H1 (cell line): ENCODE measurements at regions not wholly inside any gene's neighbourhood (a gene's known extent, or its start where the extent isn't known, plus 50 kb on each side); places are given as distances from the start of the nearest gene placed in this dataset.

Experiments
- CTCF ChIA-PET: fragments of 300-600 bp; sonication (Branson Sonifier 250); formaldehyde crosslinking; loops from one replicate; lab custom pipeline; 2021; ENCODE audit not compliant: partially characterized antibody; lab: Charles Lee
- POLR2A ChIA-PET: fragments of 300-600 bp; sonication (Branson Sonifier 250); formaldehyde crosslinking; loops from one replicate; lab custom pipeline; 2021; ENCODE audit warnings: inconsistent platforms; ENCODE audit not compliant: partially characterized antibody; lab: Charles Lee
- DNase-seq, 2 experiments: peaks; one replicate each; pipeline versions ENCODE4 v3.0.0 to v3.0.0-alpha.2; 2010 to 2022; ENCODE audit warnings: low spot score in 2 of 2, low read depth in 1 of 2, mixed read lengths in 1 of 2
- FAIRE-seq: peaks from 2 replicates; lab custom pipeline; 2011; peaks lifted over from hg19 to GRCh38; lab: Jason Lieb, UNC
- H2AFZ ChIP-seq: 2 replicates; pipeline ENCODE4 v1.8.1; 2012; ENCODE audit warnings: low read length, inconsistent platforms
- H2AK5ac ChIP-seq: 2 replicates; pipeline ENCODE4 v1.6.1; 2013; ENCODE audit warnings: low read depth, low read length
- H2BK120ac ChIP-seq: replicated peaks from 2 replicates; pipeline ENCODE3; 2013; ENCODE audit warnings: low read depth, low read length, inconsistent platforms
- H2BK12ac ChIP-seq: 2 replicates; pipeline ENCODE4 v1.6.1; 2013; ENCODE audit warnings: low read depth, low read length
- H2BK15ac ChIP-seq: 2 replicates; pipeline ENCODE4 v1.6.1; 2013; ENCODE audit warnings: low read length
- H2BK20ac ChIP-seq: 2 replicates; pipeline ENCODE4 v1.6.1; 2013; ENCODE audit warnings: low read length
- H2BK5ac ChIP-seq: 2 replicates; pipeline ENCODE4 v1.6.1; 2013; ENCODE audit warnings: low read depth, low read length
- H3K14ac ChIP-seq: 2 replicates; pipeline ENCODE4 v1.6.1; 2013; ENCODE audit warnings: inconsistent platforms; ENCODE audit not compliant: insufficient read length
- H3K18ac ChIP-seq: 2 replicates; pipeline ENCODE4 v1.6.1; 2013; ENCODE audit warnings: low read length; ENCODE audit errors: extremely low read depth
- H3K23ac ChIP-seq: 2 replicates; pipeline ENCODE4 v1.6.1; 2013; ENCODE audit warnings: inconsistent platforms; ENCODE audit not compliant: insufficient read length
- H3K23me2 ChIP-seq: 2 replicates; pipeline ENCODE4 v1.6.1; 2013; ENCODE audit warnings: low read depth, low read length
- H3K27ac ChIP-seq: 2 replicates; pipeline ENCODE4 v1.6.1; 2011; ENCODE audit warnings: low read depth, low read length, inconsistent platforms
- H3K27me3 ChIP-seq, 4 experiments: replicated peaks in 1 of 4; 1 replicate in 1 of 4; 2 replicates in 3 of 4; pipeline versions ENCODE4 v1.6.1 to v1.8.1; 2011 to 2013; ENCODE audit warnings: low read length in 3 of 4, mild to moderate bottlenecking in 3 of 4, inconsistent platforms in 2 of 4, mixed read lengths in 2 of 4, moderate library complexity in 1 of 4; ENCODE audit not compliant: control insufficient read depth in 3 of 4, insufficient read depth in 3 of 4; ENCODE audit errors: extremely low read depth in 1 of 4
- H3K36me3 ChIP-seq, 4 experiments: 2 replicates each; pipeline versions ENCODE4 v1.6.1 to v1.8.1; 2011 to 2013; ENCODE audit warnings: mild to moderate bottlenecking in 4 of 4, low read length in 3 of 4, moderate library complexity in 2 of 4, control low read depth in 1 of 4, inconsistent platforms in 1 of 4; ENCODE audit not compliant: insufficient read depth in 4 of 4, control insufficient read depth in 2 of 4
- H3K4ac ChIP-seq: replicated peaks from 2 replicates; pipeline ENCODE3; 2013; ENCODE audit warnings: low read length, low read depth, mixed read lengths, inconsistent platforms; ENCODE audit not compliant: insufficient read length
- H3K4me1 ChIP-seq, 4 experiments: replicated peaks in 1 of 4; 1 replicate in 1 of 4; 2 replicates in 3 of 4; pipeline versions ENCODE4 v1.6.1 to v1.8.1; 2011 to 2013; ENCODE audit warnings: low read length in 3 of 4, inconsistent platforms in 2 of 4, mixed read lengths in 1 of 4; ENCODE audit not compliant: insufficient read depth in 4 of 4, control insufficient read depth in 3 of 4
- H3K4me2 ChIP-seq, 2 experiments: 2 replicates each; pipeline versions ENCODE4 v1.6.1 to v1.8.1; 2011 to 2013; ENCODE audit warnings: low read depth in 2 of 2, low read length in 2 of 2, control low read depth in 1 of 2, inconsistent platforms in 1 of 2, mild to moderate bottlenecking in 1 of 2; ENCODE audit not compliant: insufficient read depth in 1 of 2
- H3K4me3 ChIP-seq, 4 experiments: fragments of 200-600, 300-600 bp in 1 of 4; sonication (generic), shearing (Covaris generic), sonication (Bioruptor Twin) in 1 of 4; 2 replicates each; pipeline versions ENCODE4 v1.5.1 to v1.8.1; 2011 to 2016; ENCODE audit warnings: low read length in 4 of 4, low read depth in 3 of 4, control low read depth in 2 of 4, inconsistent platforms in 2 of 4, mild to moderate bottlenecking in 2 of 4, mixed read lengths in 1 of 4, moderate library complexity in 1 of 4; ENCODE audit not compliant: insufficient read depth in 2 of 4; ENCODE audit errors: extremely low read depth in 1 of 4
- H3K56ac ChIP-seq: replicated peaks from 2 replicates; pipeline ENCODE3; 2013; ENCODE audit warnings: low read depth, mild to moderate bottlenecking, mixed read lengths, low read length, inconsistent platforms; ENCODE audit not compliant: insufficient read length
- H3K79me1 ChIP-seq: 2 replicates; pipeline ENCODE4 v1.6.1; 2013; ENCODE audit warnings: low read depth, low read length, control low read depth
- H3K79me2 ChIP-seq, 2 experiments: 2 replicates each; pipeline versions ENCODE4 v1.6.1 to v1.8.1; 2012 to 2013; ENCODE audit warnings: low read length in 2 of 2, mild to moderate bottlenecking in 2 of 2, inconsistent platforms in 1 of 2; ENCODE audit not compliant: insufficient read depth in 2 of 2, control insufficient read depth in 1 of 2
- H3K9ac ChIP-seq, 4 experiments: replicated peaks in 1 of 4; 1 replicate in 1 of 4; 2 replicates in 3 of 4; pipeline versions ENCODE4 v1.6.1 to v1.8.1; 2011 to 2013; ENCODE audit warnings: low read depth in 3 of 4, low read length in 3 of 4, control low read depth in 2 of 4, mild to moderate bottlenecking in 2 of 4, moderate library complexity in 2 of 4, inconsistent platforms in 1 of 4; ENCODE audit errors: extremely low read depth in 1 of 4
- H3K9me3 ChIP-seq, 2 experiments: 2 replicates each; pipeline versions ENCODE4 v1.6.1 to v1.8.1; 2012 to 2013; ENCODE audit warnings: mild to moderate bottlenecking in 2 of 2, moderate library complexity in 2 of 2, control low read depth in 1 of 2, inconsistent platforms in 1 of 2, low read depth in 1 of 2, low read length in 1 of 2, mixed read lengths in 1 of 2; ENCODE audit not compliant: insufficient read depth in 2 of 2
- H4K20me1 ChIP-seq, 2 experiments: replicated peaks in 1 of 2; 2 replicates each; pipeline versions ENCODE3 to v1.8.1; 2011 to 2013; ENCODE audit warnings: inconsistent platforms in 2 of 2, low read length in 2 of 2, mild to moderate bottlenecking in 1 of 2; ENCODE audit not compliant: insufficient read depth in 2 of 2, control insufficient read depth in 1 of 2
- H4K5ac ChIP-seq: 2 replicates; pipeline ENCODE4 v1.6.1; 2013; ENCODE audit warnings: low read length, low read depth, mixed read lengths, inconsistent platforms; ENCODE audit not compliant: insufficient read length
- H4K8ac ChIP-seq: 2 replicates; pipeline ENCODE4 v1.8.0; 2013; ENCODE audit warnings: mild to moderate bottlenecking, moderate library complexity, low read length, inconsistent platforms; ENCODE audit not compliant: insufficient read depth; ENCODE audit errors: extremely low read depth
- H4K91ac ChIP-seq: replicated peaks from 2 replicates; pipeline ENCODE3; 2013; ENCODE audit warnings: low read length, mixed read lengths, inconsistent platforms; ENCODE audit not compliant: insufficient read length
- RFX5 ChIP-seq: IDR thresholded peaks from 2 replicates; pipeline ENCODE4 v1.6.1; 2011; ENCODE audit warnings: low read depth, low read length, improper control_type of control experiment, borderline replicate concordance
- RNF2 ChIP-seq: fragments of 200-900, 300-1000 bp; sonication (generic); IDR thresholded peaks from 2 replicates; pipeline ENCODE4 v1.7.1; 2016; ENCODE audit warnings: borderline replicate concordance, low read depth, mild to moderate bottlenecking, antibody characterized with exemption, low read length; ENCODE audit not compliant: poor library complexity, severe bottlenecking; ENCODE audit errors: missing control alignments
- TEAD4 ChIP-seq: IDR thresholded peaks from 2 replicates; pipeline ENCODE4 v1.6.1; 2012; ENCODE audit warnings: low read depth, low read length, inconsistent platforms, mixed read lengths
- WGBS, 2 experiments: shearing (Covaris generic) in 1 of 2; methylation state at CpG; one replicate each; pipeline versions ENCODE4 v1.1.6 to v1.1.7; 2013 to 2015; ENCODE audit warnings: low lambda C conversion rate in 2 of 2, mixed read lengths in 2 of 2, inconsistent platforms in 1 of 2, low coverage in 1 of 2, missing lambda C conversion rate in 1 of 2; ENCODE audit not compliant: insufficient replicate concordance in 2 of 2, insufficient coverage in 1 of 2, insufficient read length in 1 of 2; ENCODE audit errors: extremely low coverage in 1 of 2, missing lambda C conversion rate in 1 of 2; 5-methylcytosine and 5-hydroxymethylcytosine counted together
- TF ChIP-seq, protein P1 (sequence below): IDR thresholded peaks from 2 replicates; pipeline ENCODE4 v1.6.1; 2012; ENCODE audit warnings: inconsistent platforms

DNA sequence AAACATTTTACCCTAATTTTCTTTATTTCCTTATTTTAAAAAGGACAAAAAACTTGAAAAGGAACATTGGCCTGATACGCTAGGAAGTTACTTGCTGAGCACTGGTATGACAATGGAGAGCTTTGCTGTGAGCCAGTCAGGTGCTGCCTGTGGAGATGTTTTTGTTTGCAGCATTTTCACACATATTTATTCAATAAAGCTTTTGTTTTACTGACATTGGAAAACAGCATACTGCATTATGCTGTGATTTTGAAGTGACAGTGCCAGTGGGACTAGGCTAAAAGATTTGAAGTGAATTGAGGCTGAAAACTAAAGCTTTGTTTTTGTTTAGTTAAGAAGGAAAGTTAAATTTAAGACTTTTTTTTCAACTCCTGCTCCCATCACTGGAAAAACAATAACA, 470.7 kb upstream of the ZEB2 start:
- Histone ChIP-seq H3K36me3 (peaks cover 0 to 4% (median 0%) of the 10 kb centered on the region in 4 experiments; a peak in 3 of 8 replicates), H3K23me2 (no peaks in the 10 kb centered on the region), H4K8ac (no peak overlapping the region), H4K5ac (no peak overlapping the region), H2BK15ac (no peak overlapping the region), H2BK20ac (no peak overlapping the region), H3K18ac (no peak overlapping the region), H3K14ac (no peak overlapping the region), H3K79me2 (no peaks in the 10 kb centered on the region), H3K4me3 (peak overlapping the region in 1 of 4 experiments; percentile 5; a peak in 1 of 8 replicates), H4K91ac (no peak overlapping the region), H3K4ac (no peak overlapping the region), H3K23ac (no peak overlapping the region), H3K9ac (no peak overlapping the region), H3K4me1 (peaks cover 0 to 6% (median 0%) of the 10 kb centered on the region in 4 experiments; a peak in 1 of 7 replicates), H3K4me2 (no peak overlapping the region; a peak in 1 of 4 replicates), H3K56ac (no peak overlapping the region), H3K27ac (no peak overlapping the region), H3K27me3 (no peaks in the 10 kb centered on the region), H2AFZ (no peak overlapping the region), H4K20me1 (no peaks in the 10 kb centered on the region), H3K9me3 (peaks cover 7% of the 10 kb centered on the region in 2 experiments; a peak in 2 of 4 replicates), H2AK5ac (no peak overlapping the region), H2BK120ac (no peak overlapping the region), H2BK5ac (no peak overlapping the region), H2BK12ac (no peak overlapping the region), H3K79me1 (no peaks in the 10 kb centered on the region)
- no peak for TF ChIP-seq TEAD4
- no peak for TF ChIP-seq RFX5
- TF ChIP-seq, protein P1, sequence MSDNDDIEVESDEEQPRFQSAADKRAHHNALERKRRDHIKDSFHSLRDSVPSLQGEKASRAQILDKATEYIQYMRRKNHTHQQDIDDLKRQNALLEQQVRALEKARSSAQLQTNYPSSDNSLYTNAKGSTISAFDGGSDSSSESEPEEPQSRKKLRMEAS, result no peak
- TF ChIP-seq RNF2, result no peak
- CTCF ChIA-PET, result interaction anchor here (1.0 kb wide), 1 partner anchor 15 kb away, joined by 3 read pairs; no protein-coding TSS in a partner anchor
- FAIRE-seq (no peak), DNase-seq (no peak)
- POLR2A ChIA-PET, result no interaction called here
- WGBS, 2 experiments, result 8% methylated on average over 1 of the region's 1 CpG; no CpG with 5 or more reads in 1 of the 2 experiments
